GM19463 (cell line): ENCODE measurements at regions not wholly inside any gene's neighbourhood (a gene's known extent, or its start where the extent isn't known, plus 50 kb on each side); places are given as distances from the start of the nearest gene placed in this dataset.

Experiments used
- ATAC-seq: cut with Tn5 transposase; IDR thresholded peaks from one replicate; pipeline ENCODE4 v1.9.1; 2021; ENCODE audit warnings: mild to moderate bottlenecking, moderate library complexity; ENCODE audit not compliant: unreplicated experiment

DNA sequence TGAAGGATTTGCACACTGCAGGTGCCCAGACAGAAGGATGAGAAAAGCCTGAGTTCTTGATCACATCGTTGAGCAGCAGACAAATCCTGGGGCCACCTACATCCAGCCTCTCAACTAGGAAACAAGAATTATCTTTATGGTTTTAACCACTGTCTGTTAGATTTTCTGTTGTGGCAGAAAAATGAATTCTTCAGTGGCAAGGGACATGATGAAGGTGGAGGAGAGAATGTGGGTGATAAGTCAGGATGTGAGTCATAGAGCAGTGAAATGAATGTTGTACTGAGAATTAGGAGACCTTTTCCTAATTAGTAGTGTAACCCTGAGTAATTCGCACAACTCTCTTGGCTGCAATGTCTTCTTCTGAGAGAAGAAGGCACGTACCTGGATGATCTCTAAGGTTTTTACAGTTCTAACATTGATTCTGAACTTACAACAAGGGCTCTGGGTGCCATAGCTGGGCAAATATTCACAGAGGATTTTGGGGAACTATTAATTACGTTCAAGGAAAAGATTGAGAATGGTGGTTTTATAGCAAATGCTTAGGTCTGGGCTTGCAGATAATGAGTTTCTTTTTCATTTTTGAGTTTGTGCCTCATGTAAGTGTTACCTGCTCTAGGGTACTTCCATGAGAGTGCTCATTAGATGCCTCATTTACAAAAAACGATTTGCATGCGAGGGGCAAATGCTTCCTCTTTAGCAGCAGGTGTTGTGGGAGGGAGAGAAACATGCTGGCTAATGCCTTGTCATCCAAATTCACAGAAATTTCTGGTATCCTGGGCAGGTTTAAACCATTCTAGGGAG lies 111.0 kb upstream of the KL start:
- ATAC-seq, result peak; percentile 56

- ATAC-seq, result no peak
These were observed 110.4 kb upstream of the KL start for GRCh38 chr13:32905864-32906180.

DNA sequence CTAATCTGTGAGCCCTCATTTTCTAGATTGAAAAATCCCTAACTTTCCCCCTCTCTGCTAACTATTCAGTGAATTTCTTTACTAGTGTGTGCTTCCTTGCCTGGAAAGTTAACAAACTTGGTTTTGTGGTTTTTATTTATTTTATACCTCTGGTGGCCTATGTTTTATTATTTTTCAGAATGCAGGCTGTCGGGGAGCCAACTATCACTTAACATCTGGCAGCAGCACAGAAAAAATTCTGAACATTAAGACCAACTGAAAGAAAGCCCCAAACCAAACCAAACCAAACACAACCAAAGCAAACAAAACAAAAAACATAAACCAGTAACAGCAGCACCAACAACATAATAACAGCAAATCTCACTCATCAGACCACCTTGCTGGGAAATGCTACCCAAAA lies 109.0 kb upstream of the KL start:
- no peak for ATAC-seq

- no peak for ATAC-seq
These were observed 105.7 kb upstream of the KL start for GRCh38 chr13:32910530-32910929.

GRCh38 chr13:32911506-32911905 lies 104.7 kb upstream of the KL start:
- no peak for ATAC-seq

- no peak for ATAC-seq
These were observed 101.5 kb upstream of the KL start for GRCh38 chr13:32914686-32915085.

DNA sequence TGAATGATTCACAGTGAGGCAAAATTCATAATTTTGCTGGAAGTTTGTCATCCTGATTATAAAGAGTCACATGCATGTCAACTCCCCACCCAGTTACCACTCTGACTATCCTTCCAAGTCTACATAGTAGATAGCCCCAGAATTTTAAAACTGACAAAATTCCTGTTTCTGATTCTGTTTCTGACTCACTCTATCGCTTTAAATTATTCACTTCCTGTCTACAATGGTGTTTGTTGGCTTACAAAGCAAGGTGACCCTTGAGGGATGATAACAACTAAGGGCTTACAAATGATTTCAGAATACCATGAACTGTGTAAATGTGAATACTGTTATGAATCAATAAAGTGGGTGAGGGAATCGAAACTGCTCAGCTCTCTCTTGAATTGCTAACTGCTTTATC lies 98.7 kb upstream of the KL start:
- no peak for ATAC-seq

GRCh38 chr13:32923725-32924124 lies 92.5 kb upstream of the KL start:
- ATAC-seq, result no peak

GRCh38 chr13:32924886-32925285 lies 91.3 kb upstream of the KL start:
- ATAC-seq, result no peak

DNA sequence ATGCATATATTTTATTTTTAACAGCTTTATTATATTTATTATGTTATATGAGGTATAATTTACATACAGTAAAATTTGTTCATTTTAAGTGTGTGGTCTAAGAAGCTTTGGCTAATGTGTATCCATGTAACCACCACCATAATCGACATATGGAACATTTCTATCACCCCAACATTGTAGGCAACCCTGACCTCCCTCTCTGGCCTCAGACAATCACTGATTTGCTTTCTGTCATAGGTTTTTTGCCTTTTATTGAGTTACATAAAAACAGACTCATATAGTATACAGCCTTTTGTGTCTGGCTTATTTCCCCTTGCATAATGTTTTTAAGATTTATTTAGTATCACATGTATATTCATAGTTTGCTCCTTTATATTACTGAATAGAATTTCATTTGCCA lies 90.7 kb upstream of the KL start:
- no peak for ATAC-seq

- no peak for ATAC-seq
These were observed 83.8 kb upstream of the KL start for GRCh38 chr13:32932376-32932775.

DNA sequence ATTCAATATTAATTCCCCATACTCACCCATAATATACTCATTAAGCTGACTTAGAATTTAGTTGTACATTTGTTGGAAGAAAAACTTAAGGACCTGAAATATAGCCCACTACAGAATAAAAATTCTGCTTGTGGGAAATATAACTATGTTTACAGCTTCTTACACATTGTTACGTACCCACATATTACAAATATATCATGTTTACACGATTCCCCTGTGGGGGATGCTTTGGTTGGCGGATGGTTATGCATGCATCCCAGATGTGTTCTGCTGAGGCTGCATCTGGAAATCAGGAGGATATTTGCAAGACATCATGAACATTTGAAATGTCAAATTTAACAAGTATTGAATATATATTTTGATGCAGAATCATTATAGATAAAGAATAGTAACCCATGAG lies 79.5 kb upstream of the KL start:
- ATAC-seq, result no peak

DNA sequence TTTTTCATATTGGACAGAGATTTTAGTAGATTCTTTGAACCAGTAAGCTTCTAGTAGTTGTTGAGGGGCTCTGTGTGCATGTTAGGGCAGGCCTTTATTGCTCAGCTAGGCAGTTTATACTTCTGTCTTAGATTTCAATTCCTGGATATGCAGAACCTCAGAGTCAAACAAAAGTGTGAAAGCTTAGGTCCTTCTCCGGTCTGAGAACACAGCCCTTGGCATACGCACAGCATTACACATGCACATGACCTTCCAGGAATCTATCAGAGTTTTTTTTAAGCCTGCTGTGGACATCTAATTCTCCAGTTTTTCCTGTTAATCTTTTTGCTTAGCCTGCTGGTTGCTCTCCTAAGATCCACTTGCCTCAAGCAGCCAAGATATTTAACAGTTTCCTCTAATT lies 77.9 kb upstream of the KL start:
- ATAC-seq, result no peak

GRCh38 chr13:32938907-32939306 lies 77.3 kb upstream of the KL start:
- ATAC-seq, result no peak

- ATAC-seq, result no peak
These were observed 75.6 kb upstream of the KL start for GRCh38 chr13:32940601-32941000.

DNA sequence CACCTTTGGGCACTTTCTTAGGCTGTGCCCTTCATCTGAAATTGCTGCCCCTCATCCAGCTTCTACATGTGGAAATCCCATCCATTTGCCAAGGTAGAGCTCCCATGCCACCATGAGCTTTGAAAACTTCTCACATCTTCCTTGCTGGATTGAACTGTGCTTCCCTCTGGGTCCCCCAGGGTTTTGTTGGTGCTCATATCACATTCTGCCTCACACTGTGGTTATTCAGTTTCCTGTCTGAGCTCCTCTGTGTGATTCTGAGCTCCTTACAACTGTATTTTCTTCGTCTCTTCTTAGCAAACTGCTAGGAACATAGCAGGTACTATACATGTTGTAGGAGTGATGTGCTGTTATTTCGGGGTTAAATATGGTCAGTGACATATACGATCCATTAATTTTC lies 74.9 kb upstream of the KL start:
- no peak for ATAC-seq

DNA sequence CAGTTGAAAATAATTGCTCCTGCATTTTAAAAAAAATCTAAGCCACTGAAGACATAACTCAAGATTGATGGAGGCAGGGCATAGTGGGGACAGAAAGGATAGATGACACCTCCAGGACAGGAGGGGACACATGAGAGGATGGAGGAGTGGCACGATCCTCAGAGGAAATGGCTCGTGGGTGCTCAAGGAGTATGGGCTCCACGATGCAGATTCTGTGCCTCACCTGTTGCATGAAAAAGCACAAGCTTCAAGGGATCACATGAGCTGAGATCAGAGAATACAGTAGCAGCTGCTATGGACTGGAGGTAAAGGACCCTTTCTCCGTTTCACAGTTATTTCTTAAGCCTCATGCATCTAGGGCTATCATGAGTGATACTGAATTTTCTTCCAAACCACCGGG lies 69.7 kb upstream of the KL start:
- ATAC-seq, result no peak

DNA sequence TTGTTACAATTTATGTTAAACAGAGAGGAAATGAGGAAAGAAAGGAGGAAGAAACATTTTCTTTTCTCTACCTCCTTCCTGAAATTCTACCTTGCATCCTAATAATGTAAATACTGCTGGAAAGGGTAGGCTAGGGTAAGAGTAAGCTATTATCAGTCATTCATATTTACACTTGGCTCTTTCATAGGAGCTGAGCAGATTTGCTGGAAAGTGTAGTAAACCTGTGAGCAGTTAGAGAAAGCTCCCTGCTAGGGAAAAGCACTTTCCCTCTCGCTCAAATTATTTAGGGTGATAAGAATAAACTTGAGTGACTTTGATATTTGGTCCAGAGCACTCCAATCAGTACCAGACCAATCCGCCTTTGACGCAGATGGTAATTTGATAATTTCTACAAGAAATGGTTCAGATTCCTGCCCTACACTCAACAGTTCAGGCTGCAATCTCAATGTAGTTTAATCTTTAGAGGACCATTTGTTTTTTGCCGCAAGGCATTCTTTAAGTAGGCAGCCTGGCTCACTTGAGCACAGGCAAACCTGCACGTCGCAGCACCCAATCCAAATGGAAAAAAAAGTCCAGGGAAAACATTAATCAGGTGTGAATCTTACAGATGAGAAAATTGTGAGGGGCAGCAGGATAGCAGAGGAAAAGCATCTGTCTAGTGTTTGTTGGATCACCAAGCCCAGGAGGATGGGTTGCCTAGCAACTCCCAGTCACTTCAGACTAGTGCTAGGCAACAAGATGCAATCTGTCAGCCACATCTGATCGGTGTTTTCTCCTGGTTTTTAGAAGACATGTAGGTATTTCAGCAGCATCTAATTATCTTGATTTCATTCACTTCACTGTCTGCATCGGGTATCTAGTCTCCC lies 68.6 kb upstream of the KL start:
- no peak for ATAC-seq

GRCh38 chr13:32949820-32950219 lies 66.4 kb upstream of the KL start:
- ATAC-seq, result no peak

DNA sequence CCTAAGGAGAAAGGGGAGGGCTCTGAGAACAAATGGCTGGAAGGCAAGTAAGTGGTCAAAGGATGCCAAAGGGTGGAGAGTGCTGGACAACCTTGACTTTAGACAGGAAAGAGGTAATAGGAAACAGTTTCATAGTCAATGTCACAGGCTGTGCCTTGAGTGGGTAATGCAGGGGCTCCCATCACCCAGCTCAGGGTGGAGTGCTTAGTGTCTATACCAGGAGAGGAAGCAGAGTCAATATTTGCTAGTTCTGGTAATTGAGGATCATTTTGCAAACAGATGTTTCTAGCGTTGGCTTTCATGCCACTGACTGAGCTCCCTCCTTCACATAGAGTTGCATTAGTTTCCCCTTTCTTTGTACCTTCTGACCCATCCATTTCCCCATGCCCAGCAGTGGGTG lies 64.6 kb upstream of the KL start:
- ATAC-seq, result no peak

- ATAC-seq, result no peak
These were observed 60.2 kb upstream of the KL start for GRCh38 chr13:32955881-32956594.

DNA sequence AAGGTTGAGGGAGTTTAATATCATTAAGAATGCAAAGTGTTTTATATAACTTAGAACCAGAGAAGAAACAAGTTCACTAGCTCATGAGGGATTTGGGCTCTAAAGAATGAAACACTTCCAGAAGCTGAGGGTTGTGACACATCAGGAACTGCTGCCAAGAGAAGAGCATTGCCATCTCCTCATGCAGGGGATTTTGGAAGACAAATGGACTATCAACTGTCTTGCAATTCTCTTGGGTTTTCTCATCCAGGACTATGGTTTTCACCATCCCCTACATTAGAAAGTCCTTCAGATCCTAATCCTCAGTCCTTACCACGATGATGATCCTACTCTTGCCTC lies 59.7 kb upstream of the KL start:
- ATAC-seq, result no peak
